Esophagus squamous epithelium (tissue), 5 donors: ENCODE measurements at regions not wholly inside any gene's neighbourhood (a gene's known extent, or its start where the extent isn't known, plus 50 kb on each side); places are given as distances from the start of the nearest gene placed in this dataset.

Experiments
- DNase-seq: peaks from one replicate; lab custom pipeline; 2025; lab: John Stamatoyannopoulos, UW
- H3K27ac ChIP-seq, 4 donors: fragments of 200-600 bp; sonication (generic); one replicate each; pipeline ENCODE4 v1.5.1; 2016 to 2019; ENCODE audit warnings: mild to moderate bottlenecking in 1 of 4
- H3K27me3 ChIP-seq, 4 donors: fragments of 200-600 bp; sonication (generic); 1 replicate in 3 of 4; 2 replicates in 1 of 4; pipeline versions ENCODE4 v1.5.1 to v1.6.0; 2017 to 2021; ENCODE audit warnings: antibody characterized with exemption in 1 of 4
- H3K36me3 ChIP-seq, 3 donors: fragments of 200-600 bp; sonication (generic); one replicate each; pipeline ENCODE4 v1.5.1; 2016 to 2019
- H3K4me1 ChIP-seq, 3 donors: fragments of 200-600 bp; sonication (generic); one replicate each; pipeline ENCODE4 v1.5.1; 2017 to 2019
- H3K4me3 ChIP-seq, 4 donors: fragments of 200-600 bp; sonication (generic); 1 replicate in 3 of 4; 2 replicates in 1 of 4; pipeline ENCODE4 v1.5.1; 2016 to 2019; ENCODE audit warnings: mild to moderate bottlenecking in 2 of 4, moderate library complexity in 1 of 4
- H3K9me3 ChIP-seq, 3 donors: fragments of 200-600 bp; sonication (generic); one replicate each; pipeline ENCODE4 v1.5.1; 2016 to 2019
- CTCF ChIP-seq, 6 experiments: fragments of 450-650 bp in 4 of 6; fragments of 200-600 bp in 2 of 6; sonication (generic) in 2 of 6; IDR thresholded peaks; one replicate each; pipeline ENCODE4 v1.5.1; 2016 to 2019; ENCODE audit warnings: antibody characterized with exemption in 6 of 6, mild to moderate bottlenecking in 4 of 6, moderate library complexity in 4 of 6
- POLR2A ChIP-seq, 4 donors: fragments of 450-650 bp; IDR thresholded peaks; one replicate each; pipeline ENCODE4 v1.6.1; 2017; ENCODE audit warnings: antibody characterized with exemption in 4 of 4, mild to moderate bottlenecking in 4 of 4, moderate library complexity in 3 of 4
- WGBS, 2 donors: methylation state at CpG; one replicate each; pipeline ENCODE4 v1.1.5; 2018; 5-methylcytosine and 5-hydroxymethylcytosine counted together
- intact Hi-C: fragments of 100-400 bp; cut with DNase I; formaldehyde crosslinking; loops from one replicate; pipeline ENCODE4 v1.15.0; 2022
- donor health status: DM: yes; HTN: yes; CAD: no.

GRCh38 chr10:118193642-118194041 is 146.9 kb upstream of the RAB11FIP2 start:
- 70 to 79% methylated on average over 4 of the region's 4 CpGs for WGBS, 2 donors
- TF ChIP-seq POLR2A (IDR thresholded peaks at IDR 0.05): no peak
- no peak for TF ChIP-seq CTCF (IDR thresholded peaks at IDR 0.05)
- Histone ChIP-seq H3K27ac (no peak overlapping the region), H3K27me3 (no peaks in the 10 kb centered on the region), H3K9me3 (no peaks in the 10 kb centered on the region), H3K36me3 (no peaks in the 10 kb centered on the region), H3K4me3 (no peak overlapping the region), H3K4me1 (no peaks in the 10 kb centered on the region)
- DNase-seq: no peak
- intact Hi-C loops: no loop called here

- no peak for TF ChIP-seq CTCF (IDR thresholded peaks at IDR 0.05)
- no peak for TF ChIP-seq POLR2A (IDR thresholded peaks at IDR 0.05)
- Histone ChIP-seq H3K4me3 (no peak overlapping the region), H3K36me3 (no peaks in the 10 kb centered on the region), H3K4me1 (no peaks in the 10 kb centered on the region), H3K27me3 (no peaks in the 10 kb centered on the region), H3K27ac (no peak overlapping the region), H3K9me3 (peaks cover 0 to 5% (median 0%) of the 10 kb centered on the region in 3 donors)
- intact Hi-C loops: no loop called here
- DNase-seq: no peak
- WGBS, 2 donors: 62 to 67% methylated on average over 1 of the region's 1 CpG
Observed at GRCh38 chr10:118181021-118181420, 134.3 kb upstream of the RAB11FIP2 start.

- no peaks in the 10 kb centered on the region for H3K36me3 ChIP-seq
- no peak overlapping the region for H3K27ac ChIP-seq
- 80 to 83% methylated on average over 2 of the region's 2 CpGs for WGBS, 2 donors
- no peak overlapping the region for H3K4me3 ChIP-seq
- DNase-seq: no peak
- no peaks in the 10 kb centered on the region for H3K4me1 ChIP-seq
- H3K9me3 ChIP-seq: no peaks in the 10 kb centered on the region
- intact Hi-C loops: no loop called here
- TF ChIP-seq CTCF (IDR thresholded peaks at IDR 0.05) (no peak), POLR2A (IDR thresholded peaks at IDR 0.05) (no peak)
- H3K27me3 ChIP-seq: no peaks in the 10 kb centered on the region
Observed at GRCh38 chr10:118175148-118175547, 128.4 kb upstream of the RAB11FIP2 start.

- no peak for DNase-seq
- Histone ChIP-seq H3K9me3 (no peaks in the 10 kb centered on the region), H3K27me3 (no peaks in the 10 kb centered on the region), H3K27ac (no peak overlapping the region), H3K4me3 (no peak overlapping the region), H3K4me1 (no peaks in the 10 kb centered on the region), H3K36me3 (no peaks in the 10 kb centered on the region)
- 43 to 74% methylated on average over 2 of the region's 2 CpGs for WGBS, 2 donors
- TF ChIP-seq POLR2A (IDR thresholded peaks at IDR 0.05) (no peak), CTCF (IDR thresholded peaks at IDR 0.05) (no peak)
- intact Hi-C loops: no loop called here
Observed at GRCh38 chr10:118173296-118173695, 126.6 kb upstream of the RAB11FIP2 start.

GRCh38 chr10:118171861-118172260 is 125.1 kb upstream of the RAB11FIP2 start:
- Histone ChIP-seq H3K36me3 (no peaks in the 10 kb centered on the region), H3K27ac (no peak overlapping the region), H3K9me3 (no peaks in the 10 kb centered on the region), H3K27me3 (no peaks in the 10 kb centered on the region), H3K4me3 (no peak overlapping the region), H3K4me1 (no peaks in the 10 kb centered on the region)
- TF ChIP-seq POLR2A (IDR thresholded peaks at IDR 0.05): no peak
- no peak for TF ChIP-seq CTCF (IDR thresholded peaks at IDR 0.05)
- no peak for DNase-seq
- WGBS, 2 donors: 66 to 85% methylated on average over 1 of the region's 1 CpG
- intact Hi-C loops: no loop called here
